Loucy (cell line): ENCODE measurements at regions not wholly inside any gene's neighbourhood (a gene's known extent, or its start where the extent isn't known, plus 50 kb on each side); places are given as distances from the start of the nearest gene placed in this dataset.

Experiments
- H2AFZ ChIP-seq: fragments of 200-600 bp; sonication (generic); 2 replicates; pipeline ENCODE4 v1.6.0; 2016; ENCODE audit warnings: antibody characterized with exemption, mild to moderate bottlenecking, low read length, moderate library complexity
- H3F3A ChIP-seq: fragments of 200-600 bp; 2 replicates; pipeline ENCODE4 v1.6.0; 2016; ENCODE audit warnings: antibody characterized with exemption, low read depth, mild to moderate bottlenecking
- H3K27me3 ChIP-seq: fragments of 200-600 bp; sonication (generic); 2 replicates; pipeline ENCODE4 v1.6.1; 2014; ENCODE audit warnings: low read length, mild to moderate bottlenecking; ENCODE audit not compliant: insufficient read depth, poor library complexity, severe bottlenecking
- H3K36me3 ChIP-seq: fragments of 200-600 bp; sonication (generic); 2 replicates; pipeline ENCODE4 v1.6.1; 2016; ENCODE audit warnings: low read length; ENCODE audit not compliant: insufficient read depth
- H3K4me1 ChIP-seq: fragments of 200-600 bp; sonication (generic); 2 replicates; pipeline ENCODE4 v1.5.1; 2014; ENCODE audit warnings: low read length, mild to moderate bottlenecking; ENCODE audit not compliant: insufficient read depth, poor library complexity, severe bottlenecking
- H3K4me2 ChIP-seq: fragments of 200-600 bp; sonication (generic); 2 replicates; pipeline ENCODE4 v1.6.0; 2014; ENCODE audit warnings: antibody characterized with exemption, low read length, low read depth, mild to moderate bottlenecking; ENCODE audit not compliant: poor library complexity, severe bottlenecking
- H3K4me3 ChIP-seq: fragments of 200-600 bp; sonication (generic); 2 replicates; pipeline ENCODE4 v1.5.1; 2014; ENCODE audit warnings: low read length, mild to moderate bottlenecking, mixed read lengths; ENCODE audit not compliant: poor library complexity, severe bottlenecking
- H3K79me2 ChIP-seq: fragments of 200-600 bp; sonication (generic); 2 replicates; pipeline ENCODE4 v1.6.1; 2014; ENCODE audit warnings: low read length; ENCODE audit not compliant: insufficient read depth
- H3K9ac ChIP-seq: fragments of 200-600 bp; sonication (generic); 2 replicates; pipeline ENCODE4 v1.6.0; 2014; ENCODE audit warnings: mild to moderate bottlenecking, low read depth, low read length, moderate library complexity; ENCODE audit not compliant: poor library complexity, severe bottlenecking
- H3K9me2 ChIP-seq: fragments of 200-600 bp; sonication (generic); replicated peaks from 2 replicates; pipeline ENCODE4 v1.6.1; 2016; ENCODE audit warnings: low read depth, low read length, mixed read lengths
- H3K9me3 ChIP-seq: fragments of 200-600 bp; sonication (generic); 2 replicates; pipeline ENCODE4 v1.6.1; 2014; ENCODE audit warnings: mild to moderate bottlenecking, antibody characterized with exemption, low read length, low read depth; ENCODE audit not compliant: insufficient read depth
- H4K20me1 ChIP-seq: fragments of 200-600 bp; sonication (generic); 2 replicates; pipeline ENCODE4 v1.6.0; 2014; ENCODE audit warnings: antibody characterized with exemption, low read length, mild to moderate bottlenecking; ENCODE audit not compliant: insufficient read depth, poor library complexity, severe bottlenecking
- EZH2phosphoT487 ChIP-seq: fragments of 200-600 bp; IDR thresholded peaks from 2 replicates; pipeline ENCODE4 v1.6.1; 2018; ENCODE audit warnings: antibody characterized with exemption, mild to moderate bottlenecking, moderate library complexity, borderline replicate concordance
- TF ChIP-seq, protein P1 (sequence below): fragments of 200-600 bp; sonication (generic); conservative IDR thresholded peaks from 2 replicates; pipeline ENCODE4 v1.5.1; 2014; ENCODE audit warnings: mild to moderate bottlenecking, antibody characterized with exemption, low read length

DNA sequence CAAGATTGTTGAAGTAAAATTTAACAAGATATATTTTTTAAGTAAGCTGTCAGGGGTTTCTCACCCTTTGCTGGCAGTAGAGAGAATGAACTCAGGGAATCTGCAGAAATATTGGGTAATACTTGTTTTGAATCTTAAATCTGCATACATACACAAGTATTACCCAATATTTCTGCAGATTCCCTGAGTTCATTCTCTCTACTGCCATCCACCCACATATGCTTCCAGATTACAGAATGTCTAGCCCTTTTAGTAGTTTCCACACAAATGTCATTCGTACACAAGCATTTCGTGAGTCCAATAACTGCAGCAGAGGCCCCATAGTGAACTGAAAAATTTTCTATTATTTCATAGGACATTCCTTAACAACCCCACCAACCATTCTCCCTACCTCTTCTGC lies 69.6 kb upstream of the TNFRSF21 start:
- no peaks in the 10 kb centered on the region for H3K79me2 ChIP-seq
- no peaks in the 10 kb centered on the region for H4K20me1 ChIP-seq
- H3K4me2 ChIP-seq, result no peak overlapping the region
- no peaks in the 10 kb centered on the region for H3K27me3 ChIP-seq
- no peaks in the 10 kb centered on the region for H3K9me3 ChIP-seq
- peaks cover 37% of the 10 kb centered on the region for H3K4me1 ChIP-seq
- no peak overlapping the region for H2AFZ ChIP-seq
- no peak overlapping the region for H3K9ac ChIP-seq
- H3K36me3 ChIP-seq, result no peaks in the 10 kb centered on the region
- no peak overlapping the region for H3K4me3 ChIP-seq
- TF ChIP-seq, protein P1, sequence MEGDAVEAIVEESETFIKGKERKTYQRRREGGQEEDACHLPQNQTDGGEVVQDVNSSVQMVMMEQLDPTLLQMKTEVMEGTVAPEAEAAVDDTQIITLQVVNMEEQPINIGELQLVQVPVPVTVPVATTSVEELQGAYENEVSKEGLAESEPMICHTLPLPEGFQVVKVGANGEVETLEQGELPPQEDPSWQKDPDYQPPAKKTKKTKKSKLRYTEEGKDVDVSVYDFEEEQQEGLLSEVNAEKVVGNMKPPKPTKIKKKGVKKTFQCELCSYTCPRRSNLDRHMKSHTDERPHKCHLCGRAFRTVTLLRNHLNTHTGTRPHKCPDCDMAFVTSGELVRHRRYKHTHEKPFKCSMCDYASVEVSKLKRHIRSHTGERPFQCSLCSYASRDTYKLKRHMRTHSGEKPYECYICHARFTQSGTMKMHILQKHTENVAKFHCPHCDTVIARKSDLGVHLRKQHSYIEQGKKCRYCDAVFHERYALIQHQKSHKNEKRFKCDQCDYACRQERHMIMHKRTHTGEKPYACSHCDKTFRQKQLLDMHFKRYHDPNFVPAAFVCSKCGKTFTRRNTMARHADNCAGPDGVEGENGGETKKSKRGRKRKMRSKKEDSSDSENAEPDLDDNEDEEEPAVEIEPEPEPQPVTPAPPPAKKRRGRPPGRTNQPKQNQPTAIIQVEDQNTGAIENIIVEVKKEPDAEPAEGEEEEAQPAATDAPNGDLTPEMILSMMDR, result no peak
- TF ChIP-seq EZH2phosphoT487, result no peak
- 0 out of 2 replicates have a peak, but pooled peaks cover 5% of the 10 kb centered on the region for H3F3A ChIP-seq
- H3K9me2 ChIP-seq, result no peaks in the 10 kb centered on the region

DNA sequence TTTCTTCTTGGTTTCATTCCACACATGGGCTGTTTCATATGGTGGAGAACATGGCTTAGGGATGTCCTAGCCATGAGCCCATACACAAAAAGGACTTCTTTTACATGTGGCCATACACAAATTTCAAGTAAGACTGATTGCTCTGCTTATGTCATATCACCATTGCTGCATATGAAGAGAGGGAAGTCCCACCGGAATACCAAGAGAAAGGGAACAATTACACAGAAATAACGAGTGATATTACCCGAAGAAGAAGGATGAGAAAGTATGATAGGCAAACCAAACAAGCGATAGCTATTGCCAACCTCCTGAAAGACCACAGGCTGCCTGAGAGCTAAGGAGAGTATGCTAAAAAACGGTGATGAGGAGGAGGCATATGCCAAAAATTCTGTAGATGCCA lies 70.5 kb upstream of the TNFRSF21 start:
- H3K4me1 ChIP-seq, result peaks cover 32% of the 10 kb centered on the region
- TF ChIP-seq, protein P1, result no peak
- no peak for TF ChIP-seq EZH2phosphoT487
- no peak overlapping the region for H3K9ac ChIP-seq
- H3K9me2 ChIP-seq, result no peaks in the 10 kb centered on the region
- H3F3A ChIP-seq, result 0 out of 2 replicates have a peak, but pooled peaks cover 5% of the 10 kb centered on the region
- no peaks in the 10 kb centered on the region for H4K20me1 ChIP-seq
- no peaks in the 10 kb centered on the region for H3K27me3 ChIP-seq
- no peaks in the 10 kb centered on the region for H3K79me2 ChIP-seq
- no peak overlapping the region for H3K4me2 ChIP-seq
- no peak overlapping the region for H2AFZ ChIP-seq
- no peak overlapping the region for H3K4me3 ChIP-seq
- H3K9me3 ChIP-seq, result no peaks in the 10 kb centered on the region
- no peaks in the 10 kb centered on the region for H3K36me3 ChIP-seq

DNA sequence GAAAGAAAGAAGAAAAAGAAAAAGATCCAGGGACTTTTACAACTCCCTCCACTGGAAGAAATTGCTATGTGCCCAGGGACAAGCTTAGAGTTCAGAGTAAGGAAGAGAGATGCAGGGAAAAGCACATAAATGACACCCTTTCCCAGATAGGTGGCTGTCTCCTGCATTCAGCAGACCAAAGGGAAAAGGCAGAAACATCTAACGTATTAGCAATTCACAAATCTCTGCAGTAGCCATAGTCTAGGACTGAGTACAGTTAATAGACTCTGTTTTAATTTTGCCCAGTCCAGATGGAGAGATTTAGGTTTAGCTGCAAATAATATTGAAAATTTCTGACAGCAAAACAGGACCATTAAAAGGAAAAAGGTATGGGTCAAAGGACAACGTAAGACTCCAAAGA lies 71.3 kb upstream of the TNFRSF21 start:
- Histone ChIP-seq H3K9ac (no peak overlapping the region), H3K27me3 (no peaks in the 10 kb centered on the region), H3F3A (0 out of 2 replicates have a peak, but pooled peaks cover 5% of the 10 kb centered on the region), H3K9me3 (no peaks in the 10 kb centered on the region), H4K20me1 (no peaks in the 10 kb centered on the region), H3K36me3 (no peaks in the 10 kb centered on the region), H3K4me2 (no peak overlapping the region), H3K4me3 (no peak overlapping the region), H3K79me2 (no peaks in the 10 kb centered on the region), H2AFZ (no peak overlapping the region), H3K9me2 (no peaks in the 10 kb centered on the region), H3K4me1 (peaks cover 24% of the 10 kb centered on the region)
- TF ChIP-seq EZH2phosphoT487, result no peak
- TF ChIP-seq, protein P1, result no peak
